ENCODE measurements at regions not wholly inside any gene's neighbourhood (a gene's known extent, or its start where the extent isn't known, plus 50 kb on each side); places are given as distances from the start of the nearest gene placed in this dataset.

- no peak for DNase-seq
These were observed 394.0 kb downstream of the EPHA4 start for GRCh38 chr2:221178139-221178538.

GRCh38 chr2:221186873-221187272 lies 385.2 kb downstream of the EPHA4 start:
- no peak for DNase-seq

- no peak for DNase-seq
These were observed 382.6 kb downstream of the EPHA4 start for GRCh38 chr2:221189431-221190067.

- no peak for DNase-seq
These were observed 376.3 kb downstream of the EPHA4 start for GRCh38 chr2:221195829-221196228.

- no peak for DNase-seq
These were observed 374.8 kb downstream of the EPHA4 start for GRCh38 chr2:221197225-221197856.

GRCh38 chr2:221198309-221198708 lies 373.8 kb downstream of the EPHA4 start:
- DNase-seq: no peak

- no peak for DNase-seq
These were observed 371.8 kb downstream of the EPHA4 start for GRCh38 chr2:221200184-221200839.

- no peak for DNase-seq
These were observed 369.7 kb downstream of the EPHA4 start for GRCh38 chr2:221202431-221202830.

GRCh38 chr2:221203125-221203524 lies 369.0 kb downstream of the EPHA4 start:
- DNase-seq: no peak

- no peak for DNase-seq
These were observed 368.2 kb downstream of the EPHA4 start for GRCh38 chr2:221203856-221204255.

GRCh38 chr2:221204699-221205098 lies 367.4 kb downstream of the EPHA4 start:
- DNase-seq: peak; percentile 9

GRCh38 chr2:221205103-221205673 lies 366.9 kb downstream of the EPHA4 start:
- DNase-seq: no peak

- DNase-seq: no peak
These were observed 361.4 kb downstream of the EPHA4 start for GRCh38 chr2:221210686-221211085.

- DNase-seq: no peak
These were observed 360.5 kb downstream of the EPHA4 start for GRCh38 chr2:221211653-221212052.

GRCh38 chr2:221212105-221212504 lies 360.0 kb downstream of the EPHA4 start:
- no peak for DNase-seq

- DNase-seq: no peak
These were observed 356.6 kb downstream of the EPHA4 start for GRCh38 chr2:221215487-221215886.

- DNase-seq: peak; percentile 5
These were observed 355.5 kb downstream of the EPHA4 start for GRCh38 chr2:221216636-221217035.

GRCh38 chr2:221225752-221226151 lies 346.4 kb downstream of the EPHA4 start:
- DNase-seq: no peak

GRCh38 chr2:221228214-221228769 lies 343.8 kb downstream of the EPHA4 start:
- DNase-seq: no peak

- DNase-seq: no peak
These were observed 343.0 kb downstream of the EPHA4 start for GRCh38 chr2:221229099-221229498.

- DNase-seq: no peak
These were observed 340.6 kb downstream of the EPHA4 start for GRCh38 chr2:221231511-221231910.

- peak; percentile 22 for DNase-seq
These were observed 336.2 kb downstream of the EPHA4 start for GRCh38 chr2:221235941-221236340.

- no peak for DNase-seq
These were observed 331.0 kb downstream of the EPHA4 start for GRCh38 chr2:221241072-221241471.
